Cerebellar nuclear complex (tissue), 1 donor: ENCODE measurements at regions not wholly inside any gene's neighbourhood (a gene's known extent, or its start where the extent isn't known, plus 50 kb on each side); places are given as distances from the start of the nearest gene placed in this dataset.

Experiments used
- DNase-seq, 2 experiments: peaks; one replicate each; lab custom pipeline; 2025; lab: John Stamatoyannopoulos, UW

DNA sequence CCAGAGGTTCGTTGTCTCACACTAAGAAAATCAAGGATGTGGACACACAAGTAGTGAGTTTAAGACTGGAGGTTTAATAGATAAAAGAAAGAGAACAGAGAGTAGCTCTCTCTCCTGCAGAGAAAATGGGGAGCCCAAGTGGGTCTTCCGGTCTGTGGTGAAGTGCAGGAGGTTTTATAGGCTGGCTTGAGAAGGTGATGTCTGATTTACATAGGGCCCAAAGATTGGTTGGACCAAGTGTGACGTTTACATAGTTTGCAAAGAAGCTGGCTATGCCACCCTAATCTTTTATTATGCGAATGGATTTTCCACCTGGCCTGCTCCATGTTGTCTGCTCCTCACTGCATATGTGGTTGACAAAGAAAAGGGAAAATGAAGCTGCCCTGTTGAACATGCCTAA lies 430.4 kb upstream of the TRIB2 start:
- no peak for DNase-seq

DNA sequence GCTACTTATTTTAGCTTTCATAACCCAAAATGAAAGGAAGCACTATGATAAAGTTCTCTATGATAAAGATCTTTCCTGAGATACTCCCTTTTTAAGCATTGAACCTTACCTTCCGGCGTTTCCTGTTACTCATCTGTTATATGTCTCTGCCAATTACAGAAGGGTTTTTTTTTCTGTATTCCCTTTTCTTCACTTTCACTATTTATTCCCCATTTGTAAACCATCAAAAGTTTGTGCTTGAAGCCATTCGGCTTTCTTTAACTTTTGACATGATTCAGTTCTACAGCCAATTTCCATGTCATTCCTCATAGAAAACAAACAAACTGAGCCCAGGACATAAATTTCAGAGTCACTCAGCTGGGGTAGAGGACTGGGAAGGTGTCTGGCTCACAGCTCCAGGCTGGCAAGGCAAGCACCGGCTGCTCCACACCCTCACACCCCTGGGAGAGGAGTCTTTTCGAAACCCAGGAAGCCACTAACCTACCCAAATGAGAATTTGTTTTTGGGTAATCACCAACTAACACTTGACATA lies 429.4 kb upstream of the TRIB2 start:
- no peak for DNase-seq

DNA sequence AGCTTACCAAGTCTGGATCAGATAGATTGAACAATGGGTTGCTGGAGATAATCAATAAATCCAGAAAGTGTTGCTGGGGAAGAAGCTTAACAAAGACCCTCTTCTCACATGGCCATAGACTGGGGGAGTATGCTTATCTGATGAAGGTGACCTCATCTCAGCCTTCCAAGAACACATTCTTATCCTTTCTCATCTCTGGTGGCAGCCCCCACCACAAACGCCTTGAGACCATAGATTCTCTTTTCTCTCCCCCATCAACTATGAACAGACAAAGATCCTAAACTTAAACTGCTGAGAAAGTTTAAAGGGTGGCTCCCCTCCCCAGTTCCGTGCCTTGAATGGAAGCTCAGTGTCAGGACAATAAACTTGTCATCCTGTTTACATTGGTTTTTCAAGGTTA lies 428.7 kb upstream of the TRIB2 start:
- DNase-seq, result no peak

DNA sequence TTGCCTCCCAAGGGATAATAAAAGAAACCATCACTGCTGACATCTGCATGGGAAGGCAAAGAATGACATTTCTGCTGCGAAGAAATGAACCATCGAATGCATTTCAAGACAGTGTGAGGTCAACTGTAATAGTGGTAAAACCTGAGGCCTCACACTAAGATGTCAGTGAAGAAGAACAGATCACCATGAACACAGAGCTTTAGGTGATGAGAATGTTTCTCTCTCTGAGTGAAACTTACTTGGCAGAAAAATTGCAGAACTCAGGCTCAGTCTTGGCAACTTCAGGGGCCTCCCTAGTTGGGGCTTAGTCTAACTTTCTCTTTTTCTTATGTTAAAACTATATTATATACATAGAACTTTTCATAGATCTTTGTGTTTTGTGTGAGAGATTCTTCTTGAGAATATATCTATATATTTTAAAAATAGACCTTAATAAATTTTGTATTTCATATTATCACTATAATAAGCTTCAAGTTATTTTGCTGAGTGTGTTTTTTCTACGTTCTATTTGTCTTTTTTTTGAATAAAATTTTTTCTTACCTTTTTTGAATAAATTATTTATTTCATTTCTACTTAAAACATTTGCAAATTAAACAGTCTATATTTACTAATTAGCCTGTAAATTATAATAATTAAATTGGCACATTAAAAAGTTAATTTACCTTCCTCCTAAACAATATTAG lies 427.5 kb upstream of the TRIB2 start:
- no peak for DNase-seq

DNA sequence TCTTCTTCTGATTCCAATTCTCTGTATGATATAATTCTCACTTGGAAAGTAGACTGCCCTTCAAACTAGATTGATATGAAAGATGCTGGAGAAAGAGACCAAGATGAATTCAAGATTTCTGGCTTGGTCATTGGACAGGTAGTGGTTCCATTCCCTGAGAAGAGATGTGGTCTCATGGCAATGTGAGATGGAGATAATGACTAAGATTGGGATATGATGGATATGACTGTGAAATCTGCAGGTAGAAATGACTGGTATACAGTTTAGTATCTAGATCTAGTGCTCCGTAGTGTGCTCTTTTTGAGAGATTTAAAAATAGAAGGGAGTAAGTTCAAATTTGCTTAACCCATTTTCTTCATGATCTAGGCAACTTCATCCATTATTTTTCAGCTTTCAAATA lies 425.4 kb upstream of the TRIB2 start:
- no peak for DNase-seq

DNA sequence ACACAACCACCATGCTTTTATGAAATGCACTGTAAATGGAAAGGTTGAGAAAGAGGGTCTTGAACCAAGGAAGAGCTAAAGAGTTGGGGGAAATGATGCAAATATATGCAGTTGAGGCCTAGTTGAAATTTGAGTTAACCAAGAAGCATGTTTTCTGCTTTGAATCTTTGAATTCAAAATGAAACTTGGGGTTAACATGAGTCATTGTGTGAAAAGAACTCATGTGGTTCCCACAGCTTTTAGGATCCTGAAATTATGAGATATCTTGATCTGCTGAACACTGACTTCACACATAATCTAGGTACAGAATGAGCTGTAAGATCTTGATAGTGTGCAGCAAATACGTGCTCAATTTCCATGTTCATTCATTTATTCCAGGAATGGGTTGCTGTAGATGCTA lies 422.9 kb upstream of the TRIB2 start:
- no peak for DNase-seq

DNA sequence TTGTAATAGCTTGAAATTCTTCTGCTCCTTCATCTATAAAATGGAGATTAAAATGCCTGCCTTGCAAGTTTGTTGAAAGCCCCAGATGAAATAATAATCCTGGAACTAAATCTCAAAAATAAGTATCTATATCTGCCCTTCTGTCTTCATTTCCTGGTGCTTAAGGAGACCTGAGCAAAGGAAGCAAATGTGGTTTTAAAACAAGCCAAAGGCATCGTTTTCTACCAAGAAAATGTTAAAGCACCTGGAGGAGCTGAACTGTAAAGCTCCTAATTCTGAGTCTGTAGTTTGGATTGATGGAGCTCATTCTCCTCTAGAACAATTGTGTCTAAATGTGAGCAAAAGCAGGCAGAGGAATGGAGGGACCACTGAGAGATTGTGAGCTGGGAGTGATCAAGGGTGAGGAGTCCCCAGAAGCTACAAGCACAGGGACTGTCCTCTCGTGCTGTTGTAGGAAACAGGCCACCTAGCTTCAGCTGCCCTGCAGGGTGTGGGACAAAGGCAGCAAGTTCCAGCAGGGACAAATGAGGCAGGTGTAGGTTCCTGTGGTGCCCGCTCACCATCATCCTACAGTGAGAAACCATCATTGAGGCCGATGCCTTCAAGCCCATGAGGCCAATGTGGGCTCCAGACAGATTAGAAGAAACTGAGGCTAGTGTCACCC lies 420.7 kb upstream of the TRIB2 start:
- DNase-seq, result no peak

DNA sequence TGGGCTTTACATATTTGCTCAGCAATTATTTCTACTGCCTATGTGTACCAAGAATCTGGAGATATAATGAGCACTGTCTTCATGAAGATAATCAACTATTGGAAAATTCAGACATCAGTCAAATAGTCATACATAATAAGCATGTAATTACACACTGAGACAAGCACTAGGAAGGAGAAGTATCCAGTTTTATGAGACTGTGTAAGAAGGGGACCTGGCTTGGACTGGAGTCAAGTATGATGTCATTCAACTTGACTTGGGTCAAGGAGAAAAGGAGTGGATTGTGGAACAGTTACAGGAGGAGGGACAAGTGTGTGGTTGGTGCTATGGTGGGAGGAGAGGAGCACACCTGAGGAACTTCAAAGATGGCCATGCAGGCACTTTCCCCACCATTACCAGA lies 419.8 kb upstream of the TRIB2 start:
- DNase-seq, result no peak

DNA sequence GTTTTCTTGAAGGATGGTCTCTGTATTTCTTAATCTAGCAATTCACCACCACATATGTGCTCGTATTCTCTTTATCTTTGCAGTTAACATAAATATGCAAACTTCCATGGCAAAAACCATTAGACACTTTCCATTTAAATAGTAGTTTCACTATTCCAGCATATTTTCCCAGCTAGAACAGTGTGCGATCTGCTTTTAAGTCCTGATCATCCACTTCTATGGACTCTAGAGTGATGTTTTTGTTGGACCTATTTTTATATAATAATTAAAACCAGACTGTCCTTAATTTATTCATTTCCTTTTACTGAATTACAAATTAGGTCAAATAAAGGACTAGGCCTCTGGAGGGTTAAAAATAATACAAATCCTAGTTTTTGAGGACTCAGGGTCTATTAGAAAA lies 418.4 kb upstream of the TRIB2 start:
- DNase-seq, result no peak

DNA sequence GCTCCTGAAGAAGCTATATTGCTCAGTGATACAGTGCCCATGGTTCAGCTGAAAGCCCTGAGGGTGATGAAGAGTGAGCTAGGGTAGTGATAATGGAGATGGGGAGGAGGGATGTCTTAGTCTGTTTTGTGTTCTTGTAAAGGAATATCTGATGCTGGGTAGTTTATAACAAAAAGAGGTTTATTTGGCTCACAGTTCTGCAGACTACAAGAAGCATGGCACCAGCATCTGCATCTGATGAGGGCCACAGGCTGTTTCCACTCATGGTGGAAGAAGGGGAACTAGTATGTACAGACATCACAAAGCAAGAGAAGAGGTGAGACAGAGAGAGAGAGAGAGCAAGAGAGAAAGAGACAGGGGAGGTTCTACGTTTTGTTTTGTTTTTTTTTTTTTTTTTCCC lies 417.3 kb upstream of the TRIB2 start:
- no peak for DNase-seq

DNA sequence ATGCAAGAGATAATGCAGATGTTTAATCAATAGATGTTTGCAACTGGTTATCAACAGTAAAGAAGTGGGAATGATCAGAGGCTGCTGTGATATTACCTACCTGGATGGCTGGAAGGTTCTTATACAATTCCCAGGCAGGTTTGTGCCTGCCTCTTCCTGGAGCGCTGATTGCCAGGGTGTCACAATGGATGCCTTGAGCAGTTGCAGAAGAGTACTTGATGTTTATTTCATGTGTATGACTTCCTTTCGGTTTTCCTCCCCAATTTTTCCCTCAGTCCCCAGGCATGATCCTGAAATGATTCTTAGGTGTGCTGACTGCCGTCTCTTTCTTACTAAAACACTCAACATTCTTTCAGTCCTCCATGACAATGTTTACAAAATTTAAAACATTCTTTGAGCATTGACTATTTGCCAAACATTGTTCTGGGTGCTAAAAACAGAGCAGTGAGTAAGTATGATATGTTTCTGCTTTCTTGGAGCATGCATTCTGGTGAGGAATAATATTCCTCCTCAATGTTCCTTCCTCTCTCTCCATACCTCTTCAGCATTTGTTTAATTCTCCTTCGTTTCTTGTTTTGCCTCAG lies 416.6 kb upstream of the TRIB2 start:
- DNase-seq, result no peak

DNA sequence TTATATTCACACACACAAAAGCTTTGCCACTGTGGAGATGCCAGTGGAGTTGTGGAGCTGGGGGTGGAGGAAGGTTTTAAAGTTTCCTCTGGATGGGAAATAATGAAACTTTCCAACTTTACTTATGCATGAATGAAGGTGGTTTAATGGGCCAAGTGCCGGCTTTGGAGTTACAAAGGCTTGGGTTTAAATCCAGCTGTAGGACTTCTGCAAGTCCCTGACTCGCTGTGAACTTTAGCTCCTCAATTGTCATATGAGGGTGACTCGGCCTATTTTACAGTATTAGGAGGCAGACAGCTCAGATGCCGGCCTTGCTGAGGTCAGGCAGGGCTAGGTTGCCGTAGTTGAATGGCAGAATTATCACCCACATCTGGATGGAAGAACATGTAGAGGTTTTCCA lies 415.8 kb upstream of the TRIB2 start:
- DNase-seq, result no peak

DNA sequence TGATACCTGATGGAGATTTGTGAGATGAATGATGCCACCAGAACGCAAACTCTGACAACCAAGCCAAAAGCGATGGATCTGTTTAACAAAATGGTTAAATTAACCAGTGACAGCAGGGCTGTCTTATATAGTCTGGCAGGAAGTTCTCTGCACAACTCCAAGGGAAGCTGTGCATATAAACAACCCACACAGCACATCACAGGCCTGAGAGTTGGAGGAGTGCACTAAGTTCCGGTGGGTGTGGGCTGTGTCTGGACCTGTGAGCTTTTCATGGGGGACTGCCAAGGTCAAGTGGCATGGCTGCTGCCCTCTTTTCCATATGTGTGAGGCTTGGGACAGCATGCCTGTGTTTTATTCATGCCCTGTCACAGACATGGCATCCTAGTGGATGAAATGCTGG lies 414.6 kb upstream of the TRIB2 start:
- no peak for DNase-seq

DNA sequence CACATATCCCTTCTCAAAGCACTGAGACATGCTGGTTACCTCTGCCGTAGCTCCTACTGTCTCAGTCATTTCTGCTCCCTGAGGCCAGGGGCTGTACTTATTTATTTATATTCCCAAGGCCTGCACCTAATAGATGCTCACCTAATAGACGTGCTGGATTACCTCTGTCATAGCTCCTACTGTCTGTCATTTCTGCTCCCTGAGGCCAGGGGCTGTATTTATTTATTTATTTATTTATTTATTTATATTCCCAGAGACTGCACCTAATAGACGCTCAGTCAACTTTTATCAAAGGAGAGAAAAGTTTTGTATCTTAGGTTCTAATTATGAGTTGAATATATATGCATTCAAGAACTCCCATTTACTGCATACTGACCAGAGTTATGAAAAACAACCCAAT lies 414.0 kb upstream of the TRIB2 start:
- DNase-seq, result no peak

DNA sequence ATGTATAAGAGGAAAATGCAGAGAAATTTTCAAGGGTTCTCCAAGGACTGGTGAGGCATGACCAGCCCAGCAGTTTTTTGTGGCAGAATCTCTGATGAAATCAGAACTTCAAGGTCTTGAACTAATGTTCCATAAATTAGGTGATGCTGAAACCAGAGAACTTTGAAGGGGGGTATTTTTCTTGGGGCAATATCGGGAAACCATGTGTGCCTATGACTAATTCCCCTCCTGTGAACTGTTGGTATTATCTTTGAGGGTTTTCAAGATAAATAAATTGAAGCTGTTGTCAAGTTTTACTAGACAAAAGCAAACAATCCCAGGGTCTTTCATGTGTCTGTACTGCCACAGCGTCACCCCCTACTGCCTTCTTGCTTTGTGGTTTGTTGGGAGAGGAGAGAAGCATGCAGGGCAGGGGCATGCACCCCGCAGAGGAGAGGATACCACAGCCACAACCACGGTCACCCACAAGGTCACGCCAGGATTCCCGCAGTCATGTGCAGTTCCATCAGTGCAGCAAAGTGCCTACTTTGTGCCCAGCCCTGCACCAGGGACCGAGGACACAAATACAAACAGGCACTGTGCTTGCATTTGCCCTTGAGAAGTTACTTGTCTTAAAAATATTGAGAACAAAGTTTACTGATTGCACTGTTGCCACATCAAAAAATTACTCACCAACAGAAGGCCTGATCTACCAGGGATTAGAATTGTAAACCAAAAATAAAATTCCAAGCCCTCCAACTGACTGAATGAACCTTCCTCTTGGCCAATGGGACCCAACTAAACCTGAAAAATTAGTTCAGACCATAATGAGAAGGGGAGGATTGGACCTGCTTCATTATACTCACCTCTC lies 413.3 kb upstream of the TRIB2 start:
- no peak for DNase-seq

DNA sequence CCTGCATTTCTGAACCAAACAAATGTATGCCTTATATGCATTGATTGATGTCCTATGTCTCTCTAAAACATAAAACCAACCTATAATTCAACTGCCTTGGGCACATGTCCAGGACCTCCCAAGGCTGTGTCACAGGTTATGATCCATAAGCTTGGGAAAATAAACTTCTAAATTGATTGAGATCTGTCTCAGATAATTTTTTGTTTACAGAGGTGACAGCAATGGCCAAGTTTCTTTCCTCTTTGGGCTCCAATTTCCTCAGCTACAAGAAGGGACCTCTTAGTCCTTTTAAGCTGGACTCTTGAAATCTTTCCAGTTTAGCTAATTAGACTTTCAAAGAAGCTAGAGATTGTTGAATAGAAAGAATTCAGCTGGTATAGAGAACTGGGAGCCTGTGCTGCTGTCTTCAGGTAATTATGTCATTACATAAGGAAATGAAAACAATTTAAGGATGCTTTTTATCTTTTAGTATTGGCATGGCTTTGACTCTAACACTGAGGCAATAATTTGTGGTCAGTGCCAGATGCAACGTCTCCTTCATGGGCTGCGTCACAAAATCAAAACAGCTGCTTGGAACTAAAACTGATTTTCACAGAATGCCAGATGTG lies 412.1 kb upstream of the TRIB2 start:
- no peak for DNase-seq

DNA sequence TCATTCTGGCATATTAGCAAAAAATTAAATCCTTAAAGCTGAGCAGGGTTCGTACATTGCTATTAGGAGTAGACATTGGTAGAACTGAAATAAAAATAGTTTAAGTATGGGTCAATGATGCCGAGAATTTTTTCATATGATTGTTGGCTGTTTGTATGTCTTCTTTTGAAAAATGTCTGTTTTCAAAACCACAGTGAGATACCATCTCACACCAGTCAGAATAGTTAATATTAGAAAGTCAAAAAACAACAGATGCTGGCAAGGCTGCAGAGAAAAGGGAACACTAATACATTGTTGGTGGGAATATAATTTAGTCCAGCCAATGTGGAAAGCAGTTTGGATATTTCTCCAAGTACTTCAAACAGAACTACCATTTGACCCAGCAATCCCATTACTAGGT lies 410.8 kb upstream of the TRIB2 start:
- no peak for DNase-seq

DNA sequence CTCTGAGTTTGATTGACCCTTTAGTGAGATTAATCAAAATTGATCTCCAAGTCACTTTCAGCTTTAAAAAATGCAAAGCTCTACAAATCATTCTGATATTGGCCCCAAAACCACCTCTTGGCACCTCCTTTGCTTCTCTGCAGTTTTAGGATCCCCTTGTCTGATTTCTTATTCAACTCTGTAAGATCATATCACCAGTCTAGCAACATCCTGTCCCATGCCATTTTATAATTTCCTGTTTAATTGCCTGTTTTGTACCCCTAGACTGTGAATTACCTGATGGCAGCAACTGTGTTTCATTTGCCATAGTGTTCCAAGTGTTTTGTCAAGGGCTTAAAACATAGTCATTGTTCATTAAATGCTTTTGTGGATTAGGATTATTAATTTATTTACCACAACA lies 406.3 kb upstream of the TRIB2 start:
- no peak for DNase-seq

DNA sequence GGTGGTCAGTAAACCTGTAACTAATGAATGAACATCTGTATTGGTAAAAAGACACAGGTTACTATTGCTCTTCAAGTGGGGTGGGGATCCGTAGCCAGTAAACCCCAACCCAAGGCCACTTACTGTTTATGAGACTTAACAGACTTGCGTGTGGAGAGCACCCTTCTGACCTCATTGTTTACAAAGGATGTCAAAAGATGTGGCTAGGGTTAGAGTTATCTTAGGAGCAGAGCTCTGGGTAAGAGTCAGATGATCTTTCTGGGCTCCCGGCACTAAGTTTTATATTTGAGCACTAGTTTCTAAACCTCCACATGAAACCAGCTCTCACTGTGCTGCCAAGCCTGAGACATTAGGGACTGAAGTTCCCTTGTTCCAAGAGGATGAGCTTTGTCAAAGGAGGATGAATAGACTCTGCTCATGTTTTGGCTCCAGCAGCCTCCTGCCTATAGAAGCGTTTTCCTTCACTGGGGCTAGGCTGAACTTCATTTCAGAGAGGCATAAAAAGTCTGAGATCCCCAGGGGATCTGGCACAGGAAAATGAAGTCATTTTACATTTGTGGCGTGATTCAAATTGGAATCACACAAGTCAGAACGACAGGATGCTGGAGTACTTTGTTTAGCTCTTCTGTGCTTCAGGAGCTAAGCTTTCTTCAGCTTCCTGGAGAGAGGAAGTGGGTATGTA lies 403.1 kb upstream of the TRIB2 start:
- no peak for DNase-seq

DNA sequence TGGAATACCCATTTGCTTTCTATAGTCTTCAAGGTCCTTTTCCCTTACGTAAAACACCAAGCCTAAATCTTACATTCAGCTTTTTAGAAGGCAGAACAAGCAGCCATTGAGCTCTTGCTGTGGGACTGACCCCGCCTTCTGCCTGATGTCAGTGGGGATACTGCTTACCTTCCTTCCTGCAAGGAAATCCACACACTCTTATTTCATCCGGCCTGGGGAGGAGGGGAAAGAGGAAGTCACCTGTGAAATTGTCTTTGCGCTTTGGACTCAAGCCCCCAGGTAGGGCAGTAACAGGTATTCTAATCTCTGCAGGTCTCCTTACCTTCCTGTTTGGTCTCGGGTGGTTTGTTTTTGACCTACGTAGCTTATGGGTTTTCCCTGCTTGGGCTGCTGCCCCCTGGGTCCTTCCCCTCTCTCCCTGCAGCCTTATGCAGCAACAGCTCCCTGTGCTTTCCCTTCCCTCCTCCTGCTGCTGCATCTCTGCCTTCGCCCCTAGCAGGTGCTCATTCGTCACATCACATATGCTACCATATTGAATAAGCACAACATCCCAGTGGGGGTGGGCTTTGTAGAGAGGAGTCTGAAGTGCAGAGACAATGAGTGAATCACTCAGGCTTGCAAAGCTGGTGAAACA lies 402.5 kb upstream of the TRIB2 start:
- no peak for DNase-seq

DNA sequence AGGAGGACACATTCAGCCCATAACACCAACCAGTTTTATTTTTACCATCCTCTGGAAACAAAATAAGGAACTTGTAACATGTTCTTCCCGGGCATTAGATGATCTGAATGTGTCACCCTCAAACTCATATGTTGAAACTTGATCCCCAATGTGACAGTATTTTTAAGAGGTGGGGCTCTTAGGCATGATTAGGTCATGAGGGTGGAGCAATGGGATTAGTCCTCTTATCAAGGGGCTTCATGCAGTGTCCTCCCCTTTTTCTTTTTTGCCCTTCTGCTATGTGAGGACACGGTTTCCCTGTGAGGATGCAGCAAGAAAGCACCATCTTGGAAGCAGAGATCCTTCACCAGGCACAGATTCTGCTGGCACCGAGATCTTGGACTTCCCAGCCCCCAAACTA lies 401.5 kb upstream of the TRIB2 start:
- DNase-seq, result no peak
